Adipocyte (in vitro differentiated cells): ENCODE measurements at regions not wholly inside any gene's neighbourhood (a gene's known extent, or its start where the extent isn't known, plus 50 kb on each side); places are given as distances from the start of the nearest gene placed in this dataset.

ENCODE experiments used
- DNase-seq: peaks from one replicate; pipeline ENCODE4 v3.0.0-alpha.2; 2015; ENCODE audit warnings: low read depth
- H3K27me3 ChIP-seq: replicated peaks from 2 replicates; pipeline ENCODE4 v1.7.0; 2013; ENCODE audit warnings: mild to moderate bottlenecking, low read length, moderate library complexity; ENCODE audit not compliant: control insufficient read depth, insufficient read depth
- H3K36me3 ChIP-seq: 2 replicates; pipeline ENCODE4 v1.7.0; 2013; ENCODE audit warnings: low read length, mild to moderate bottlenecking, moderate library complexity; ENCODE audit not compliant: control insufficient read depth, insufficient read depth, severe bottlenecking
- H3K4me1 ChIP-seq: 2 replicates; pipeline ENCODE4 v1.7.0; 2013; ENCODE audit warnings: mild to moderate bottlenecking, low read length, moderate library complexity; ENCODE audit not compliant: control insufficient read depth, insufficient read depth
- H3K4me3 ChIP-seq: 2 replicates; pipeline ENCODE4 v1.7.0; 2013; ENCODE audit warnings: mild to moderate bottlenecking, low read length, moderate library complexity
- H3K9ac ChIP-seq: 2 replicates; pipeline ENCODE4 v1.7.0; 2013; ENCODE audit warnings: mild to moderate bottlenecking, low read length, moderate library complexity
- H3K9me3 ChIP-seq: 2 replicates; pipeline ENCODE4 v1.7.0; 2013; ENCODE audit warnings: mild to moderate bottlenecking, low read length, moderate library complexity; ENCODE audit not compliant: control insufficient read depth

DNA sequence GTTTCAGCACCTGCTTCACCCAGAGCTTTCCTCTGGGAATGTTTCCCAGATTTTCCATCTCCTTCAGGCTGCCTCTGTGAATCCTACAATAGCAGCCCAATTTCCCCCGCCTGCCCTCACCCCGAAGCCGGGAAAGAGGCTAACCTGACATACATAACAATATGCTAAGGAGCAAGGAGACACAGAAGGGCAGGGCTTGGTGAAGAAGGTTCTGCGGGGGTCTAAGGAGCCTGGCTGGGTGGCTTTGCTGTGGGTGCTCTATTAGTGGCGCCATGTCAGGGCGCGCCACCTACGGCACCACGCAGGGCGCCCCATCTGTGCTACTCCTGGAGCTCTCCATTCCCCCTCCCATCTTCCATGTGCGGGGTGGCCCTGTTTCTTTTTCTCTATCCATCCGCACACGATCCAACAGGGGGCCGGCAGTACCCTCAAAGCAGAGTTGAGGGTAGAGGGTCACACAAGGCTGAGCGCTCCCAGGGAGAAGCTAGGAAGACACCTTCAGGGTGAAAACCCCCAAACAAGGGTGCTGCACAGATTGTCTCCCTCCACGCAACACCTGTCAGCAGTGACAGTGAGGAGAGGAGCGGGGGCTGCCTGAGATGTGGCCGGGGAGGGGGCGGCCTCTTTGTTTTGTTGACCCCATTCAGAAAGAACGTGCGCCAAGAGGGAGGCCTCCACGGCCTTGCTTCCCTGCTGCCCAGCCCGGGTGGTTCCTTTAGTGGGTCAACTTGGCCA, 101.4 kb downstream of the PDCL3 start:
- Histone ChIP-seq H3K27me3 (peaks cover 29% of the 10 kb centered on the region), H3K4me3 (no peak overlapping the region), H3K36me3 (no peaks in the 10 kb centered on the region), H3K9ac (no peak overlapping the region), H3K9me3 (no peaks in the 10 kb centered on the region), H3K4me1 (no peaks in the 10 kb centered on the region)
- DNase-seq: no peak

GRCh38 chr2:100664756-100665101, 101.9 kb downstream of the PDCL3 start:
- Histone ChIP-seq H3K36me3 (no peaks in the 10 kb centered on the region), H3K27me3 (peaks cover 33% of the 10 kb centered on the region), H3K4me1 (no peaks in the 10 kb centered on the region), H3K9ac (no peak overlapping the region), H3K9me3 (no peaks in the 10 kb centered on the region), H3K4me3 (no peak overlapping the region)
- no peak for DNase-seq

- H3K4me1 ChIP-seq: no peaks in the 10 kb centered on the region
- H3K36me3 ChIP-seq: no peaks in the 10 kb centered on the region
- DNase-seq: no peak
- H3K9ac ChIP-seq: no peak overlapping the region
- H3K27me3 ChIP-seq: peaks cover 43% of the 10 kb centered on the region
- H3K9me3 ChIP-seq: no peaks in the 10 kb centered on the region
- H3K4me3 ChIP-seq: no peak overlapping the region
These were observed 104.2 kb downstream of the PDCL3 start for GRCh38 chr2:100666996-100667395.

DNA sequence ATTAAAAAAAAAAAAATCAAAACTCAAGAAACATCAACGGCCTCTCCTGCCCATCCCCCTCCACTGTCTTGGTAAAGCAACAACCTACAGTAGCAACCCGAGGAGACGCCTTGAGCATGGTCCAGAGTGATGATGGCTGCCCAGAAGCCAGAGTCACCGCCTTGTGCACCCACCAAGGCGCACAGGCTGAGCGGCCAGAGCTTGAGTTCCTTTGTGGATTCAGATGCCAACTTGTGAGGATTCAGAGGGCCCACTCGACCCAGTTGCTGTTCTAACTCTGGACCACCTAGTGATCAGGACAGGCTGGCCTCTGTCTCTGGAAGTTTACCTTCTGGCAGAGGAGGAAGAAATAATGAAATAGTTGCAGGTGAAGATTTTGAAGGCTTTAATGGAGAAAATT, 105.0 kb downstream of the PDCL3 start:
- Histone ChIP-seq H3K4me1 (no peaks in the 10 kb centered on the region), H3K36me3 (no peaks in the 10 kb centered on the region), H3K9ac (no peak overlapping the region), H3K27me3 (peaks cover 38% of the 10 kb centered on the region), H3K4me3 (no peak overlapping the region), H3K9me3 (no peaks in the 10 kb centered on the region)
- no peak for DNase-seq

GRCh38 chr2:100670232-100670631, 107.4 kb downstream of the PDCL3 start:
- no peak overlapping the region for H3K4me3 ChIP-seq
- H3K9ac ChIP-seq: no peak overlapping the region
- H3K27me3 ChIP-seq: peaks cover 28% of the 10 kb centered on the region
- H3K9me3 ChIP-seq: no peaks in the 10 kb centered on the region
- no peaks in the 10 kb centered on the region for H3K36me3 ChIP-seq
- no peak for DNase-seq
- no peaks in the 10 kb centered on the region for H3K4me1 ChIP-seq

GRCh38 chr2:100673115-100673514, 110.3 kb downstream of the PDCL3 start:
- no peak for DNase-seq
- no peaks in the 10 kb centered on the region for H3K36me3 ChIP-seq
- H3K4me3 ChIP-seq: no peak overlapping the region
- H3K27me3 ChIP-seq: peaks cover 32% of the 10 kb centered on the region
- H3K9me3 ChIP-seq: no peaks in the 10 kb centered on the region
- no peak overlapping the region for H3K9ac ChIP-seq
- no peaks in the 10 kb centered on the region for H3K4me1 ChIP-seq

- H3K9ac ChIP-seq: no peak overlapping the region
- no peaks in the 10 kb centered on the region for H3K9me3 ChIP-seq
- no peaks in the 10 kb centered on the region for H3K4me1 ChIP-seq
- no peaks in the 10 kb centered on the region for H3K36me3 ChIP-seq
- peaks cover 30% of the 10 kb centered on the region for H3K27me3 ChIP-seq
- no peak for DNase-seq
- no peak overlapping the region for H3K4me3 ChIP-seq
These were observed 111.1 kb downstream of the PDCL3 start for GRCh38 chr2:100673691-100674485.

- H3K36me3 ChIP-seq: no peaks in the 10 kb centered on the region
- no peak for DNase-seq
These were observed 111.9 kb downstream of the PDCL3 start for GRCh38 chr2:100674666-100675065.

DNA sequence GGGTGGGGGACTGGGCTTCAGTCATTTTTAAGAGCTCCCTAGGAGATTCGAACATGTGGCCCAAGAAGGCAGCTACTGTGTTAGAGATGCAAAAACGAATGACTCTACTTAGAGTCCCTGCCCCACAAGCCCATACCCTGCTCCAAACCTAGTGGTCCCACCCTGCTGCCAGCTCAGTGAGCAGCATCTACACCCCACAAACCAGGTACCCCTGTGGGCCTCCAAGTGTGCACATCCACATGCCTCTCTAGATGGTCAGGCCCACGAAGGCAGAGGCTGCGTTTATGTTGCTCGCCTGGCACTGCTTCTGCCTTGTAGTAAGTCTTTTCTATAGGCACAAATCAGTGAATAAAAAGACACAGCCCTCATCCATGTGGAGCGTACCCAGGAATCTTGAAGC, 112.6 kb downstream of the PDCL3 start:
- no peak overlapping the region for H3K4me3 ChIP-seq
- H3K27me3 ChIP-seq: peaks cover 17% of the 10 kb centered on the region
- no peak overlapping the region for H3K9ac ChIP-seq
- H3K9me3 ChIP-seq: no peaks in the 10 kb centered on the region
- no peak for DNase-seq
- no peaks in the 10 kb centered on the region for H3K4me1 ChIP-seq
- no peaks in the 10 kb centered on the region for H3K36me3 ChIP-seq

More at GRCh38 chr2:100674666-100675065, 111.9 kb downstream of the PDCL3 start:
- Histone ChIP-seq H3K4me3 (no peak overlapping the region), H3K9me3 (no peaks in the 10 kb centered on the region), H3K9ac (no peak overlapping the region), H3K4me1 (no peaks in the 10 kb centered on the region), H3K27me3 (peaks cover 23% of the 10 kb centered on the region)

DNA sequence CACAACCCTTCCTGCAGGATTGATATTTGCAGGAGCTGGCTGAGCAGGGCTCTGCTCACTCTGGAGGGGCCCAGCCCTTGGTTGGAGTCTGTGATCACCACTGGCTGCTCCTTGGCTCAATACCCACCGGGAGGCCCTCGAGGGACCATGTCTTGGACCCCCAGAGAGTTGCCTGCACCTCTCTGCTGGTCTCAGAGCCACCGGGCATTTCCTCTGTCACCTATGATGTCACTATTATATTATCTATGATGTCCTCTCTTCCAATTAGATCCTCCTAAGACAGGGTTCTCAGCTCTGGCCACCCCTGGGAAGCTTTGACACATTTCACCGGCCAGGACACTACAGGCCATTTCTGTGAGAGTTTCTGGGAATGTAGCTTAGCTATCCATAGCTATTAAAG, 113.1 kb downstream of the PDCL3 start:
- no peaks in the 10 kb centered on the region for H3K36me3 ChIP-seq
- H3K27me3 ChIP-seq: peaks cover 13% of the 10 kb centered on the region
- DNase-seq: no peak
- H3K4me3 ChIP-seq: no peak overlapping the region
- no peaks in the 10 kb centered on the region for H3K9me3 ChIP-seq
- H3K9ac ChIP-seq: no peak overlapping the region
- no peaks in the 10 kb centered on the region for H3K4me1 ChIP-seq

DNA sequence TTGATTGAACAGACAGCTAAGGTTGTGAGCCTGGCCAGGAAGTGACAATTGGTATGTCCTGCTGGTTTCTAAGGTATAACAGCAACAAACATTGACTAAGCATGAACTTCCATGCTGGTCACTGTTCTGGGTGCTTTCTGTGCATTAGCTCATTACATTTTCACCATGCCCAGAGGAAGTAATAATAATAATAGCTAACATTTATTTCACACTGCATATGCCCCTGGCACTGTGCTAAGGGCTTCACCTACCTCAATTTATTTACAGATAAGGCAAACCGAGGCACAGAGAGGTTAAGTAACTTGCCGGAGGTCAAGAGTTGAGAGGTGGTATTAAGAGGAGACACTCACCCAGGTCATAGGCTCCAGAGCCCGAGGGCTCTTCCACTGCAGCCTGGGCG, 113.6 kb downstream of the PDCL3 start:
- Histone ChIP-seq H3K9me3 (no peaks in the 10 kb centered on the region), H3K27me3 (peaks cover 12% of the 10 kb centered on the region), H3K36me3 (no peaks in the 10 kb centered on the region), H3K4me1 (no peaks in the 10 kb centered on the region), H3K9ac (no peak overlapping the region), H3K4me3 (no peak overlapping the region)
- DNase-seq: no peak
